HCT116 (cell line): ENCODE measurements at regions not wholly inside any gene's neighbourhood (a gene's known extent, or its start where the extent isn't known, plus 50 kb on each side); places are given as distances from the start of the nearest gene placed in this dataset.

Experiments
- ATAC-seq: fragments of 200-7000 bp; cut with Tn5 transposase; 2 replicates; pipeline ENCODE4 v1.9.1; 2020; ENCODE audit warnings: mild to moderate bottlenecking, moderate library complexity
- BruUV-seq: library from RNA; stranded (reverse); fragments of 400-500 nt; replicated peaks from 2 replicates; lab custom pipeline; 2021; lab: Mats Ljungman, UMichigan
- CTCF ChIA-PET: fragments of 300-600 bp; sonication (Branson Sonifier 250); formaldehyde crosslinking; loops from one replicate; lab custom pipeline; 2021; ENCODE audit warnings: antibody characterized with exemption; lab: Charles Lee
- POLR2A ChIA-PET: fragments of 300-600, 350-600 bp; sonication (Branson Sonifier 250); formaldehyde crosslinking; loops from one replicate; lab custom pipeline; 2021; ENCODE audit warnings: antibody characterized with exemption; lab: Charles Lee
- RAD21 ChIA-PET, 2 experiments: fragments of 300-600 bp; sonication (Branson Sonifier 250); formaldehyde crosslinking; loops; one replicate each; lab custom pipeline; 2023; ENCODE audit warnings: low total read pairs in 2 of 2; ENCODE audit not compliant: uncharacterized antibody in 2 of 2, unreplicated experiment in 2 of 2, low non-redundant PET in 1 of 2; lab: Charles Lee
- DNase-seq: peaks from one replicate; pipeline ENCODE4 v3.0.0-alpha.2; 2010; ENCODE audit warnings: low read depth, low spot score
- H2AFZ ChIP-seq: fragments of 200-600 bp; shearing (Covaris generic), sonication (generic); 2 replicates; pipeline ENCODE4 v1.6.1; 2017; ENCODE audit warnings: low read depth, mixed run types, mixed read lengths, antibody characterized with exemption, low read length; ENCODE audit not compliant: poor library complexity, severe bottlenecking
- H3K27ac ChIP-seq: 2 replicates; pipeline ENCODE4 v1.5.1; 2012; ENCODE audit warnings: low read depth, low read length
- H3K27me3 ChIP-seq: fragments of 200-600 bp; sonication (generic); 2 replicates; pipeline ENCODE4 v1.6.1; 2016; ENCODE audit warnings: mixed run types, low read length, mixed read lengths; ENCODE audit not compliant: insufficient read depth
- H3K36me3 ChIP-seq, 2 experiments: fragments of 200-500 bp in 1 of 2; fragments of 200-600 bp in 1 of 2; sonication (Bioruptor generic) in 1 of 2; sonication (generic) in 1 of 2; 2 replicates each; pipeline versions ENCODE4 v1.5.1 to v1.6.1; 2014 to 2016; ENCODE audit warnings: low read length in 2 of 2, inconsistent platforms in 1 of 2, mixed read lengths in 1 of 2, mixed run types in 1 of 2; ENCODE audit not compliant: insufficient read depth in 2 of 2, control insufficient read depth in 1 of 2
- H3K4me1 ChIP-seq, 2 experiments: fragments of 200-600 bp in 1 of 2; sonication (generic) in 1 of 2; 2 replicates each; pipeline versions ENCODE4 v1.5.1 to v1.6.1; 2012 to 2017; ENCODE audit warnings: low read length in 2 of 2, inconsistent platforms in 1 of 2, mild to moderate bottlenecking in 1 of 2, mixed read lengths in 1 of 2, mixed run types in 1 of 2, moderate library complexity in 1 of 2; ENCODE audit not compliant: insufficient read depth in 2 of 2, control insufficient read depth in 1 of 2
- H3K4me2 ChIP-seq: fragments of 200-600 bp; sonication (generic); 2 replicates; pipeline ENCODE4 v1.6.1; 2017; ENCODE audit warnings: mixed run types, low read length, mixed read lengths
- H3K4me3 ChIP-seq, 2 experiments: fragments of 200-600 bp in 1 of 2; sonication (generic) in 1 of 2; replicated peaks in 1 of 2; 2 replicates each; pipeline ENCODE4 v1.5.1; 2011 to 2016; ENCODE audit warnings: low read length in 2 of 2, control low read depth in 1 of 2, low read depth in 1 of 2, mild to moderate bottlenecking in 1 of 2, mixed read lengths in 1 of 2, mixed run types in 1 of 2
- H3K79me2 ChIP-seq: fragments of 200-600 bp; sonication (generic); 2 replicates; pipeline ENCODE4 v1.6.1; 2017; ENCODE audit warnings: mild to moderate bottlenecking, mixed run types, low read length, moderate library complexity, mixed read lengths; ENCODE audit not compliant: insufficient read depth
- H3K9ac ChIP-seq: fragments of 200-600 bp; sonication (generic); 2 replicates; pipeline ENCODE4 v1.6.1; 2016; ENCODE audit warnings: low read length, mixed read lengths
- H3K9me2 ChIP-seq: fragments of 200-600 bp; sonication (generic), shearing (Covaris generic); 2 replicates; pipeline ENCODE4 v1.6.1; 2017; ENCODE audit warnings: mixed run types, mild to moderate bottlenecking, moderate library complexity; ENCODE audit not compliant: insufficient read depth
- H3K9me3 ChIP-seq, 2 experiments: fragments of 200-500 bp in 1 of 2; fragments of 200-600 bp in 1 of 2; sonication (Bioruptor generic) in 1 of 2; sonication (generic) in 1 of 2; 2 replicates each; pipeline ENCODE4 v1.6.1; 2014 to 2017; ENCODE audit warnings: low read length in 2 of 2, mixed read lengths in 2 of 2, inconsistent platforms in 1 of 2, low read depth in 1 of 2, mild to moderate bottlenecking in 1 of 2, mixed run types in 1 of 2, moderate library complexity in 1 of 2; ENCODE audit not compliant: control insufficient read depth in 1 of 2, insufficient read depth in 1 of 2
- H4K20me1 ChIP-seq: fragments of 200-600 bp; sonication (generic), shearing (Covaris generic); 2 replicates; pipeline ENCODE4 v1.6.1; 2017; ENCODE audit warnings: mixed run types, mild to moderate bottlenecking, moderate library complexity; ENCODE audit not compliant: insufficient read depth
- CEBPB ChIP-seq: IDR thresholded peaks from 2 replicates; pipeline ENCODE4 v1.6.1; 2012; ENCODE audit warnings: low read depth
- CTCF ChIP-seq, 3 experiments: fragments of 200-600 bp in 1 of 3; sonication (generic) in 1 of 3; IDR thresholded peaks in 2 of 3; conservative IDR thresholded peaks in 1 of 3; 2 replicates each; pipeline ENCODE4 v1.5.1; 2012 to 2017; ENCODE audit warnings: low read depth in 2 of 3, low read length in 2 of 3, antibody characterized with exemption in 1 of 3, borderline replicate concordance in 1 of 3, control low read depth in 1 of 3, mild to moderate bottlenecking in 1 of 3, mixed read lengths in 1 of 3, mixed run types in 1 of 3, moderate library complexity in 1 of 3; ENCODE audit not compliant: insufficient read depth in 1 of 3
- EGR1 ChIP-seq: IDR thresholded peaks from 2 replicates; pipeline ENCODE4 v1.6.1; 2012; ENCODE audit warnings: low read depth
- EZH2phosphoT487 ChIP-seq: fragments of 200-600 bp; IDR thresholded peaks from 2 replicates; pipeline ENCODE4 v1.6.1; 2018; ENCODE audit warnings: antibody characterized with exemption, borderline replicate concordance
- FOSL1 ChIP-seq: IDR thresholded peaks from 2 replicates; pipeline ENCODE4 v1.6.1; 2012; ENCODE audit warnings: low read depth
- POLR2A ChIP-seq: IDR thresholded peaks from 2 replicates; pipeline ENCODE4 v1.7.0; 2011; ENCODE audit warnings: borderline replicate concordance; ENCODE audit not compliant: insufficient read depth, insufficient read length; ENCODE audit errors: extremely low read depth
- POLR2AphosphoS5 ChIP-seq: IDR thresholded peaks from 2 replicates; pipeline ENCODE4 v1.6.1; 2011; ENCODE audit warnings: mild to moderate bottlenecking, low read depth, low read length, moderate library complexity
- RAD21 ChIP-seq: IDR thresholded peaks from 2 replicates; pipeline ENCODE4 v1.6.1; 2012; ENCODE audit warnings: low read depth, mild to moderate bottlenecking
- REST ChIP-seq: IDR thresholded peaks from 2 replicates; pipeline ENCODE4 v1.6.1; 2012; ENCODE audit warnings: low read depth
- SIN3A ChIP-seq: IDR thresholded peaks from 2 replicates; pipeline ENCODE4 v1.6.1; 2012; ENCODE audit warnings: low read depth
- SP1 ChIP-seq: IDR thresholded peaks from 2 replicates; pipeline ENCODE4 v1.6.1; 2012; ENCODE audit warnings: low read depth
- TCF7L2 ChIP-seq: IDR thresholded peaks from 2 replicates; pipeline ENCODE4 v1.7.0; 2011; ENCODE audit warnings: borderline replicate concordance, inconsistent platforms; ENCODE audit not compliant: insufficient read depth, insufficient read length; ENCODE audit errors: extremely low read depth
- ZFX ChIP-seq: fragments of 450-650 bp; IDR thresholded peaks from 2 replicates; pipeline ENCODE4 v1.6.1; 2017
- intact Hi-C: fragments of 100-400 bp; cut with micrococcal nuclease; formaldehyde crosslinking; loops from 2 replicates; pipeline ENCODE4 v1.10.0; 2022

- H4K20me1 ChIP-seq = no peaks in the 10 kb centered on the region
- H3K79me2 ChIP-seq = no peaks in the 10 kb centered on the region
- ChIA-PET RAD21 (no interaction called here), POLR2A (no interaction called here), CTCF (no interaction called here)
- TF ChIP-seq ZFX (no peak), RAD21 (no peak), EZH2phosphoT487 (no peak), TCF7L2 (no peak), POLR2AphosphoS5 (no peak), CEBPB (no peak), FOSL1 (no peak), SP1 (no peak), EGR1 (no peak)
- intact Hi-C loops = no loop called here
- no peaks in the 10 kb centered on the region for H3K36me3 ChIP-seq
- no peak overlapping the region for H3K9ac ChIP-seq
- H2AFZ ChIP-seq = no peak overlapping the region
- BruUV-seq = no TSS peak
- no peak overlapping the region for H3K4me2 ChIP-seq
- no peaks in the 10 kb centered on the region for H3K27me3 ChIP-seq
- H3K4me1 ChIP-seq = no peaks in the 10 kb centered on the region
- no peaks in the 10 kb centered on the region for H3K9me2 ChIP-seq
- ATAC-seq (no peak), DNase-seq (no peak)
- no peaks in the 10 kb centered on the region; a peak in 1 of 4 replicates for H3K9me3 ChIP-seq
- no peak overlapping the region for H3K27ac ChIP-seq
- no peak overlapping the region for H3K4me3 ChIP-seq
Measured at GRCh38 chr13:74765955-74766354, 631.8 kb upstream of the KLF12 start.

GRCh38 chr13:74761801-74762757 is 627.9 kb upstream of the KLF12 start:
- ChIA-PET RAD21 (no interaction called here), CTCF (no interaction called here), POLR2A (no interaction called here)
- Histone ChIP-seq H3K36me3 (no peaks in the 10 kb centered on the region), H3K4me3 (no peak overlapping the region), H3K79me2 (no peaks in the 10 kb centered on the region), H3K9ac (no peak overlapping the region), H2AFZ (no peak overlapping the region), H4K20me1 (no peaks in the 10 kb centered on the region), H3K4me2 (no peak overlapping the region), H3K4me1 (no peaks in the 10 kb centered on the region), H3K9me3 (no peaks in the 10 kb centered on the region; a peak in 1 of 4 replicates), H3K27me3 (no peaks in the 10 kb centered on the region), H3K9me2 (no peaks in the 10 kb centered on the region), H3K27ac (no peak overlapping the region)
- no TSS peak for BruUV-seq
- intact Hi-C loops = no loop called here
- DNase-seq (no peak), ATAC-seq (no peak)
- TF ChIP-seq SP1 = no peak
- no peak for TF ChIP-seq FOSL1
- no peak for TF ChIP-seq REST
- TF ChIP-seq ZFX = no peak
- no peak for TF ChIP-seq EGR1
- TF ChIP-seq SIN3A = no peak
- TF ChIP-seq TCF7L2 = no peak
- no peak for TF ChIP-seq POLR2A
- no peak for TF ChIP-seq CTCF (IDR thresholded peaks at IDR 0.05 in 2 of 3, conservative IDR thresholded peaks at IDR 0.05 in 1 of 3; ENCODE audit: borderline replicate concordance in 1 of 3, insufficient read depth in 1 of 3, low read depth in 2 of 3, low read length in 2 of 3)
